Heart left ventricle (tissue), 16 donors: ENCODE measurements at regions not wholly inside any gene's neighbourhood (a gene's known extent, or its start where the extent isn't known, plus 50 kb on each side); places are given as distances from the start of the nearest gene placed in this dataset.

Experiments
- ATAC-seq, 4 donors: fragments of 200-7000 bp; cut with Tn5 transposase; one replicate each; pipeline ENCODE4 v1.9.1; 2020 to 2022; ENCODE audit warnings: moderate library complexity in 4 of 4, mild to moderate bottlenecking in 3 of 4, moderate number of reproducible peaks in 1 of 4
- DNase-seq, 5 donors: peaks; one replicate each; pipeline ENCODE4 v3.0.0-alpha.2; 2020
- H3K27ac ChIP-seq, 12 donors: fragments of 200-600 bp; sonication (generic) in 4 of 12; one replicate each; pipeline versions ENCODE4 v1.5.0 to v1.8.0; 2016 to 2022; ENCODE audit warnings: mild to moderate bottlenecking in 2 of 12
- H3K27me3 ChIP-seq, 9 donors: fragments of 200-600 bp; sonication (generic) in 2 of 9; one replicate each; pipeline versions ENCODE4 v1.5.1 to v1.8.0; 2016 to 2022; ENCODE audit warnings: mild to moderate bottlenecking in 3 of 9
- H3K36me3 ChIP-seq, 9 donors: fragments of 200-600 bp; sonication (generic) in 2 of 9; one replicate each; pipeline versions ENCODE4 v1.5.0 to v1.8.0; 2018 to 2022; ENCODE audit warnings: mild to moderate bottlenecking in 2 of 9
- H3K4me1 ChIP-seq, 12 donors: fragments of 200-600 bp; sonication (generic) in 4 of 12; one replicate each; pipeline versions ENCODE4 v1.5.0 to v1.8.0; 2016 to 2022; ENCODE audit warnings: mild to moderate bottlenecking in 3 of 12
- H3K4me3 ChIP-seq, 12 donors: fragments of 200-600 bp; sonication (generic) in 4 of 12; one replicate each; pipeline versions ENCODE4 v1.5.0 to v1.8.0; 2017 to 2022; ENCODE audit warnings: mild to moderate bottlenecking in 9 of 12, moderate library complexity in 4 of 12
- H3K9me3 ChIP-seq, 12 donors: fragments of 200-600 bp; sonication (generic) in 4 of 12; one replicate each; pipeline versions ENCODE4 v1.5.0 to v1.8.0; 2016 to 2022; ENCODE audit warnings: mild to moderate bottlenecking in 1 of 12
- POLR2A ChIP-seq, 2 donors: fragments of 450-650 bp; IDR thresholded peaks; one replicate each; pipeline ENCODE4 v1.6.1; 2017; ENCODE audit warnings: antibody characterized with exemption in 2 of 2, mild to moderate bottlenecking in 2 of 2, moderate library complexity in 2 of 2
- WGBS, 4 donors: extraction: QIAGEN DNeasy Blood & Tissue Kit in 2 of 4; methylation state at CpG; one replicate each; pipeline versions ENCODE4 v1.1.5 to v1.1.7; 2013 to 2018; 5-methylcytosine and 5-hydroxymethylcytosine counted together
- intact Hi-C, 10 donors: fragments of 100-400 bp; cut with DNase I; formaldehyde crosslinking; loops; one replicate each; pipeline versions ENCODE4 v1.11.1 to v1.14.2; 2022
- TF ChIP-seq, protein P1 (sequence below), 12 donors: fragments of 200-600 bp; sonication (generic) in 4 of 12; IDR thresholded peaks; one replicate each; pipeline versions ENCODE4 v1.5.0 to v1.8.0; 2018 to 2022; ENCODE audit warnings: antibody characterized with exemption in 12 of 12, mild to moderate bottlenecking in 5 of 12
- donor health status: ischemic (EF 13 %, LVEDD 7.1; RV severe dilation, severe dysfunction).
- donor health status: healthy with polysubstance abuse.
- donor health status: DM: no; HTN: yes; CAD: no.
- donor health status: DM: no; HTN: no; CAD: no.
- donor health status: ischemic (EF 25% LVEDD 6.9; RV normal size, moderate dysfunction).
- donor health status: ischemic (EF 25% LVEDD 5.7; RV mildly dilated, moderate dysfunction).
- donor health status: healthy.
- donor health status: DM: yes; HTN: yes; CAD: no.
- donor health status: ischemic (EF 35%, LVEDD 5.7; RV mildly dilated, moderate dysfunction).
- donor health status: nonischemic (EF 11% LVEDD 7.7; RV severe dilation, severe dysfunction).
- donor health status: DM: yes; HTN: yes; CAD: no.
- donor health status: PGD.
- donor health status: ischemic (EF 29% LVEDD 5.4; RV normal size, mild dysfunction).
- donor health status: nonischemic (EF 23%, LVEDD 6.1; RV moderate dilation, normal function).

DNA sequence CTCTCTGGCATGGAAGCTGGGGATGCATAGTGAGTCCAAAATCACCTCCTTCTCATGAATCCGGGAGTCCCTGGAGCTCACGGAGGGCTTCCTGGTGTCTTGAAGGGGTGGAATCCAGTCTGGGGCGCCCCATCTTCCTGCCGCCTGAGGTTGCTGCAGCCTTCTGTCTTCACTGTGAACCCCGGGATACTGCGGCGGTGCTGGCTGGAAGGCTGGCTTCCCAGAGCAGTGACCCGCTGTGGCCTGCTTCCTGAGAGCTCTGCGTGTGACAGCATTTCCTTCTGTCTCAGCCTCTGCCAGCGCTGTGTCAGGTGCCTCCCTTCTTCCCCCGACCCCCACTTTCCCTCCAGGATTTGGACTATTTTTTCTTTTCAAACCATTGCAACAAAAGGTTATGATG lies 98.8 kb upstream of the STOX2 start:
- peak overlapping the region in 1 of 12 donors; percentile 3 for H3K4me3 ChIP-seq
- no peaks in the 10 kb centered on the region for H3K36me3 ChIP-seq
- TF ChIP-seq POLR2A (IDR thresholded peaks at IDR 0.05): no peak
- TF ChIP-seq, protein P1, sequence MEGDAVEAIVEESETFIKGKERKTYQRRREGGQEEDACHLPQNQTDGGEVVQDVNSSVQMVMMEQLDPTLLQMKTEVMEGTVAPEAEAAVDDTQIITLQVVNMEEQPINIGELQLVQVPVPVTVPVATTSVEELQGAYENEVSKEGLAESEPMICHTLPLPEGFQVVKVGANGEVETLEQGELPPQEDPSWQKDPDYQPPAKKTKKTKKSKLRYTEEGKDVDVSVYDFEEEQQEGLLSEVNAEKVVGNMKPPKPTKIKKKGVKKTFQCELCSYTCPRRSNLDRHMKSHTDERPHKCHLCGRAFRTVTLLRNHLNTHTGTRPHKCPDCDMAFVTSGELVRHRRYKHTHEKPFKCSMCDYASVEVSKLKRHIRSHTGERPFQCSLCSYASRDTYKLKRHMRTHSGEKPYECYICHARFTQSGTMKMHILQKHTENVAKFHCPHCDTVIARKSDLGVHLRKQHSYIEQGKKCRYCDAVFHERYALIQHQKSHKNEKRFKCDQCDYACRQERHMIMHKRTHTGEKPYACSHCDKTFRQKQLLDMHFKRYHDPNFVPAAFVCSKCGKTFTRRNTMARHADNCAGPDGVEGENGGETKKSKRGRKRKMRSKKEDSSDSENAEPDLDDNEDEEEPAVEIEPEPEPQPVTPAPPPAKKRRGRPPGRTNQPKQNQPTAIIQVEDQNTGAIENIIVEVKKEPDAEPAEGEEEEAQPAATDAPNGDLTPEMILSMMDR (IDR thresholded peaks at IDR 0.05): no peak
- peaks cover 0 to 1% (median 0%) of the 10 kb centered on the region in 9 donors for H3K27me3 ChIP-seq
- intact Hi-C loops: no loop called here
- 68 to 77% (median 73%) methylated on average over 4 to 11 of the region's 11 CpGs for WGBS, 4 donors
- H3K4me1 ChIP-seq: peaks cover 0 to 16% (median 4%) of the 10 kb centered on the region in 12 donors
- H3K27ac ChIP-seq: peak overlapping the region in 5 of 12 donors; percentile 14 to 54 (median 42)
- ATAC-seq (peak in 3 of 4 donors; percentile 53 to 84 (median 68)), DNase-seq (no peak)
- H3K9me3 ChIP-seq: no peaks in the 10 kb centered on the region

DNA sequence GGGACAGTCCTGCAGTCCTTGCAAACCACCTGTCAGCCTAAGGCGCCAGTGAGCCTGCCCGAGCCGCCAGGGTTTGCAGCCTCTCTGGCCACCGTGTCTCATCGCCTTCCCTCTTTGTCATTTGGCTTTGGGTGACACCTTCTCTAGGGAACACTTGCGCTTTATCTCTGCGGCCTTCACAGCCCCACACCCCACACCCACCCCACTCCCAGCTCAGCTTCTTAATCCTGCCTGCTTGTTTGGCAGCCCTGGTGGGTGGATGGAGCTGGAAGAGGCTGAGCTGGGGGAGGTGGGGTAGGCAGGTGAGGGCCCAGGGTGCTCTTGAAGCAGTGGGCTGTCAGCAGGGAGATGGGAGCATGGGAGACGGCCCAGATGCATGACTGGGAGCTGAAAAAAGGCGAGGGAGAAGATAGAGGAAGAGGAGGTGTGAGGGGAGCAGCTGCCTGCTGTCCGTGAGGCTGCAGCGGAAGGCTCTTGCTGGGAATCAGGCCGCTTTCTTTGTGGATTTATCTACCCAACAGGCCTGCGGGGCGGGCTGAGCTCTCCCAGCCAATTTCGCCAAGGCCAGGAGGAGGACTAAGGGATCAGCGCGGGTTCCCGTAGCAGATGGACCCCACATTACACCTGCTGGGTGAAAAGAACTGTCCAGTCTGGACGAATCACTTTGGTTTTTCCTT lies 97.5 kb upstream of the STOX2 start:
- Histone ChIP-seq H3K9me3 (no peaks in the 10 kb centered on the region), H3K36me3 (no peaks in the 10 kb centered on the region), H3K27me3 (no peaks in the 10 kb centered on the region), H3K4me3 (peak overlapping the region in 5 of 12 donors; percentile 1 to 22 (median 4)), H3K27ac (peak overlapping the region; percentile 11 to 72 (median 56)), H3K4me1 (peaks cover 0 to 16% (median 4%) of the 10 kb centered on the region in 12 donors)
- ATAC-seq: peak in 3 of 4 donors; percentile 21 to 42 (median 40)
- TF ChIP-seq, protein P1 (IDR thresholded peaks at IDR 0.05): no peak
- TF ChIP-seq POLR2A (IDR thresholded peaks at IDR 0.05): no peak
- DNase-seq: no peak
- intact Hi-C loops: no loop called here
- 49 to 57% (median 53%) methylated on average over 19 of the region's 19 CpGs for WGBS, 4 donors

DNA sequence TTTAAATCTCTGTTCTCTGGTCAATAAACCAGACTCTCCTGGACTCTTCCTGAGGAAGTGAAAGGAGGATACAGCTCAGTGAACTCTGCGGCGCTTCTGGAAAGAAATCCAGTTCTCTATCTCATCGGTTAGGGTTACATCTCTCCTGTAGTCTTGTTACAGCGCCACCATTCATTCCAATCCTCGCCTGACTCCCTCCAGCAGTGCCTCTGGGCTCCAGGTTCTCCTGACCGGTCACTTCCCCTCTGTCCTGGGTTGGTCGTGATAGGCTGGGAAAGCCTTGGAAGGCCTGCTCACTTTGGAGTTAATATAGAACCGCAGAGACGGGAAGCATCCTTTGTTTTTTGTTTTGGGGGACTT lies 97.0 kb upstream of the STOX2 start:
- intact Hi-C loops: no loop called here
- Histone ChIP-seq H3K9me3 (no peaks in the 10 kb centered on the region), H3K27me3 (no peaks in the 10 kb centered on the region), H3K4me1 (peaks cover 0 to 16% (median 4%) of the 10 kb centered on the region in 12 donors), H3K36me3 (no peaks in the 10 kb centered on the region), H3K4me3 (peak overlapping the region in 5 of 12 donors; percentile 1 to 22 (median 4)), H3K27ac (peak overlapping the region; percentile 11 to 72 (median 56))
- no peak for TF ChIP-seq POLR2A (IDR thresholded peaks at IDR 0.05)
- TF ChIP-seq, protein P1 (IDR thresholded peaks at IDR 0.05): no peak
- ATAC-seq (peak in 3 of 4 donors; percentile 71 to 77 (median 74)), DNase-seq (peak in 1 of 5 donors; percentile 25)
- 48 to 59% (median 57%) methylated on average over 9 of the region's 9 CpGs for WGBS, 4 donors

DNA sequence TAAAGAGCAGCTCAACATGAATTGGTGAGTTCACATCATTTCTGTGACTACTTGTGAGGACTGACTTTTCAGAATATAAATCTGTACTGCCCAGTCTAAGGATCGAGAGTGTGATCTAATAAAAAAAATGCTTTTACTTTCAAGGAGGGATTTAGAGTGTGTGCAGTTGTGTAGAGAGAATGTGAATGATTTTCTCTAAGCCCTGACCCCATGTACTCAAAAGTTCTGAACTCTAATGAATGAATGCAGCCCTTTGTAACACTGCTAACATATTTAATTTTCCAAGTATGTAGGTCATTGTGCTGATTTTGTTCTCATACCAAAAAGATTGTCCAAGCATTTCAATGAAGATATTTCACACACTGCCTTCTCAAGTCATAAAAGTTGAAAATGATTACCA lies 92.5 kb upstream of the STOX2 start:
- Histone ChIP-seq H3K9me3 (no peaks in the 10 kb centered on the region), H3K36me3 (no peaks in the 10 kb centered on the region), H3K27me3 (no peaks in the 10 kb centered on the region), H3K27ac (no peak overlapping the region), H3K4me1 (peaks cover 0 to 10% (median under 1%) of the 10 kb centered on the region in 12 donors), H3K4me3 (no peak overlapping the region)
- WGBS, 4 donors: 68 to 83% (median 79%) methylated on average over 1 of the region's 1 CpG
- no peak for TF ChIP-seq POLR2A (IDR thresholded peaks at IDR 0.05)
- TF ChIP-seq, protein P1 (IDR thresholded peaks at IDR 0.05): no peak
- DNase-seq: no peak
- ATAC-seq: no peak
- intact Hi-C loops: no loop called here
